ENCODE measurements at regions not wholly inside any gene's neighbourhood (a gene's known extent, or its start where the extent isn't known, plus 50 kb on each side); places are given as distances from the start of the nearest gene placed in this dataset.

DNA sequence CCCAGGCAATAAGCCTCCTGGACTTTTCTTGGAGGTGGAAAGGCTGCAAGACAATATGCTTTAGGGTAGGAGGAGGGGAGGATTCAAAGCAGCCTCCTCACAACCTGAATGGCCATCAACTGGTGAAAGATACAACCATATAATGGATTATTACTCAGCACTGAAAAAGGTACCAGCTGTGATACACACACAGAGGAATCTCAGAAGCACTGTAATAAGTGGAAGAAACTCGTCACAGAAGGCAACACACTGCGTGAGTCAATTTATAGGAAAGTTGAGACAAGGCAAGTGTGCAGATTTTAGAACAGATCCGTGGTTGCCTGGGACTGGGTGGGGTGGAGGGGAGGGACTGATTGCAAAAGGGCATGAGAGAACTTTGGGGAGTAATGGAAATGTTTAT lies 64.9 kb upstream of the ZBTB40 start:
- TF ChIP-seq, protein P1, sequence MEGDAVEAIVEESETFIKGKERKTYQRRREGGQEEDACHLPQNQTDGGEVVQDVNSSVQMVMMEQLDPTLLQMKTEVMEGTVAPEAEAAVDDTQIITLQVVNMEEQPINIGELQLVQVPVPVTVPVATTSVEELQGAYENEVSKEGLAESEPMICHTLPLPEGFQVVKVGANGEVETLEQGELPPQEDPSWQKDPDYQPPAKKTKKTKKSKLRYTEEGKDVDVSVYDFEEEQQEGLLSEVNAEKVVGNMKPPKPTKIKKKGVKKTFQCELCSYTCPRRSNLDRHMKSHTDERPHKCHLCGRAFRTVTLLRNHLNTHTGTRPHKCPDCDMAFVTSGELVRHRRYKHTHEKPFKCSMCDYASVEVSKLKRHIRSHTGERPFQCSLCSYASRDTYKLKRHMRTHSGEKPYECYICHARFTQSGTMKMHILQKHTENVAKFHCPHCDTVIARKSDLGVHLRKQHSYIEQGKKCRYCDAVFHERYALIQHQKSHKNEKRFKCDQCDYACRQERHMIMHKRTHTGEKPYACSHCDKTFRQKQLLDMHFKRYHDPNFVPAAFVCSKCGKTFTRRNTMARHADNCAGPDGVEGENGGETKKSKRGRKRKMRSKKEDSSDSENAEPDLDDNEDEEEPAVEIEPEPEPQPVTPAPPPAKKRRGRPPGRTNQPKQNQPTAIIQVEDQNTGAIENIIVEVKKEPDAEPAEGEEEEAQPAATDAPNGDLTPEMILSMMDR (IDR thresholded peaks at IDR 0.05; ENCODE audit: extremely low read depth in 1 of 2, insufficient read depth in 1 of 2, low read depth in 1 of 2, low read length in 2 of 2) = no peak
- TF ChIP-seq POLR2A (IDR thresholded peaks at IDR 0.05; ENCODE audit: low read depth, low read length) (no peak), EZH2 (IDR thresholded peaks at IDR 0.05; ENCODE audit: borderline replicate concordance, low read depth, low read length, severe bottlenecking) (no peak), JUN (IDR thresholded peaks at IDR 0.05; ENCODE audit: borderline replicate concordance, insufficient read depth, insufficient read length, low read depth) (no peak), FOS (IDR thresholded peaks at IDR 0.05; ENCODE audit: borderline replicate concordance, insufficient read depth, low read length) (no peak)
- TF ChIP-seq, protein P2, sequence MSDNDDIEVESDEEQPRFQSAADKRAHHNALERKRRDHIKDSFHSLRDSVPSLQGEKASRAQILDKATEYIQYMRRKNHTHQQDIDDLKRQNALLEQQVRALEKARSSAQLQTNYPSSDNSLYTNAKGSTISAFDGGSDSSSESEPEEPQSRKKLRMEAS (IDR thresholded peaks at IDR 0.05; ENCODE audit: insufficient read depth, insufficient read length) = no peak

All from endothelial cell of umbilical vein (primary cell).